ENCODE measurements at regions not wholly inside any gene's neighbourhood (a gene's known extent, or its start where the extent isn't known, plus 50 kb on each side); places are given as distances from the start of the nearest gene placed in this dataset.

DNA sequence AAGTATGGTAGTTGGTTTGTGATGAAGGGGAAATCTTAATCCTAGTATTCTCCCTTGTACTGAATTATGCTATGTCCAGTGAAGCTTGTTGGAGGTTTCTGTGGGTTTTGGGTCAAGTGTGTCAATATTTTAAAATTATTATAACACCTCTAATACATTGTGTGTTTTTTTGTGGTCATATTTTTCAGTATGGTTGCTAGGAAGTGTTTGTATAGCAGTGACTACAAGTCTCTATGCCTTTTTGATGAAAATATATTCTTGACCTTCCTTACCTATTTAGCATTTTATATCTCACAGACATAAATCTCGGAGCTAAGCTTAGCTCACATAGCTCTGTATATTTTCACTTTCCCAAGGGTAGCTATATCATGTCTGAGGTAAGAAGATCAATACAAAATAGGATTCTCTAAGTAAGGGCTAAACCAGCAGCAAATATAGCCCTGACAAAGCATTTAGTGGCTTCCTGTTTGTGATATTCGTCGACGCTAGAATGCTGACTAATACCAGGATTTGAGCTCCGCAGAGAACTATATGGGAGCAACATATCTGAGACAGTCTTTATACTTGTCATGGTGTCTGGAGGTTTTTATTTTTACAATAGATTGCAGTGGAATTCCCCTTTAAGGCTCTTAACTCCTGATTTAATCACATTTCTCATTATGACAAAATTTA, 82.3 kb downstream of the MACIR start:
- H3K4me3 ChIP-seq: no peak overlapping the region
- TF ChIP-seq, protein P1, sequence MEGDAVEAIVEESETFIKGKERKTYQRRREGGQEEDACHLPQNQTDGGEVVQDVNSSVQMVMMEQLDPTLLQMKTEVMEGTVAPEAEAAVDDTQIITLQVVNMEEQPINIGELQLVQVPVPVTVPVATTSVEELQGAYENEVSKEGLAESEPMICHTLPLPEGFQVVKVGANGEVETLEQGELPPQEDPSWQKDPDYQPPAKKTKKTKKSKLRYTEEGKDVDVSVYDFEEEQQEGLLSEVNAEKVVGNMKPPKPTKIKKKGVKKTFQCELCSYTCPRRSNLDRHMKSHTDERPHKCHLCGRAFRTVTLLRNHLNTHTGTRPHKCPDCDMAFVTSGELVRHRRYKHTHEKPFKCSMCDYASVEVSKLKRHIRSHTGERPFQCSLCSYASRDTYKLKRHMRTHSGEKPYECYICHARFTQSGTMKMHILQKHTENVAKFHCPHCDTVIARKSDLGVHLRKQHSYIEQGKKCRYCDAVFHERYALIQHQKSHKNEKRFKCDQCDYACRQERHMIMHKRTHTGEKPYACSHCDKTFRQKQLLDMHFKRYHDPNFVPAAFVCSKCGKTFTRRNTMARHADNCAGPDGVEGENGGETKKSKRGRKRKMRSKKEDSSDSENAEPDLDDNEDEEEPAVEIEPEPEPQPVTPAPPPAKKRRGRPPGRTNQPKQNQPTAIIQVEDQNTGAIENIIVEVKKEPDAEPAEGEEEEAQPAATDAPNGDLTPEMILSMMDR (IDR thresholded peaks at IDR 0.05): no peak
- no peaks in the 10 kb centered on the region for H3K9me3 ChIP-seq
- intact Hi-C loops (cut with DNase I): no loop called here
- no peak overlapping the region for H3K27ac ChIP-seq
- no peaks in the 10 kb centered on the region for H3K36me3 ChIP-seq
- no peak overlapping the region for H3K9ac ChIP-seq (ENCODE audit: low read depth in 2 of 2, low read length in 2 of 2)
- no peaks in the 10 kb centered on the region for H3K4me1 ChIP-seq
- no peaks in the 10 kb centered on the region for H3K27me3 ChIP-seq
- no peak for DNase-seq

DNA sequence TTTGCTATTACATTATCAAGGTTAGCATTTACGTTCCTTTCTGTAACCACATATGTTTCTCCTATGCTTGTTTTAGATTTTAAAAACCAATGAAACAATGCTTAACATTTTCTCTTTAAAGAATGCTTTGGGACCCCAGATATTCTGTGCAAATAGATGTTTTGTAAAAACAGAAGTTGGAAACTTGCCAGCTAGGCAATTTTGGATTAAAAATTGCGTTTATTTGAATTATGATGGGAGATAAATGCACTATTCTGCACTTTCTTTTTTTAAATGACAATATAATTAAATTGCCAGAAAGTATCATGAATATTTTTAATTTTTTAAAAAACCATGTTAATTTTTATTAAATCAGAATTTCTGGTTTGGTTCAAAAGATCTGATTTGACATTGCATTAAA, 81.6 kb downstream of the MACIR start:
- Histone ChIP-seq H3K4me3 (no peak overlapping the region), H3K9ac (ENCODE audit: low read depth in 2 of 2, low read length in 2 of 2) (no peak overlapping the region), H3K9me3 (no peaks in the 10 kb centered on the region), H3K27me3 (no peaks in the 10 kb centered on the region), H3K36me3 (no peaks in the 10 kb centered on the region), H3K4me1 (no peaks in the 10 kb centered on the region), H3K27ac (no peak overlapping the region)
- TF ChIP-seq, protein P1 (IDR thresholded peaks at IDR 0.05): no peak
- no peak for DNase-seq
- intact Hi-C loops (cut with DNase I): no loop called here

DNA sequence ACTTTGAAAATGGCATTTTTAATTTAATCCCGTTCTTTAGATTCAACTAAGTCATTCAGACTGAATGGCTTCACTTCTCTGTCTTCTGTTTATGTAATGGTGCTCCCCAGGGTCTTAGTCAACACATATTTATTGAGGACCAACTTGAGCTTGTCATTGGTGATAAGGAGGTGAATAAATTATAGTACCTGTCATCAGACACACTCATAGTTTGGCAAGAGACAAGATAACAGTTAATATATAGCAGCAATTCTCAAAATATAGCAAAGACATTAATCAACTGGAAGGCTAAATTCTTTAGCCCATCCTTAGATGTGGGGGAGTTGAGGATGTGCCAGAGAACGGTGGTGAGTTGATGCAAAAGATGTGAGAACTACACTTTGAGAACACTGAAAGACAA, 78.4 kb downstream of the MACIR start:
- intact Hi-C loops (cut with DNase I): no loop called here
- Histone ChIP-seq H3K9ac (ENCODE audit: low read depth in 2 of 2, low read length in 2 of 2) (no peak overlapping the region), H3K9me3 (no peaks in the 10 kb centered on the region), H3K27ac (no peak overlapping the region), H3K36me3 (no peaks in the 10 kb centered on the region), H3K27me3 (no peaks in the 10 kb centered on the region), H3K4me3 (no peak overlapping the region), H3K4me1 (no peaks in the 10 kb centered on the region)
- TF ChIP-seq, protein P1 (IDR thresholded peaks at IDR 0.05): no peak
- no peak for DNase-seq

DNA sequence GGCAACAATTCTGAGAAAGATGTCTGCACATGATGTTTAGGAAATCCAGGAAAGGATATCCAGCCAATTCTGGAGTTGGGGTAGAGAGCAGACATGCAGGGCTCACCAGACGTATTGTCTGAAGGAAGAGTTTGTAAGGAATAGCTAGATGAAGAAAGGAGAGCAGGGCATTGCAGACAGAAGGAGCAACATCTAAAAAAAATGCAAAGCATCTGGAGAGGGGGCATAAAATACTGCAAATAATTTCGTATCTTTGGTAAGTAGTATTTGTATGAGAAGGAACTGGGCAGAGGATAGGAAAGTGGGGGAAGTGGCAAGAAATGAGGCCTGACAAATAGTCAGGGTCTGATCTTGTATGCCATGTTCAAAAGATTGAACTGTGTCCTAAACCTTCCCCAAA, 74.8 kb downstream of the MACIR start:
- no peak for DNase-seq
- no peak overlapping the region for H3K4me3 ChIP-seq
- no peak overlapping the region for H3K9ac ChIP-seq (ENCODE audit: low read depth in 2 of 2, low read length in 2 of 2)
- intact Hi-C loops (cut with DNase I): no loop called here
- no peaks in the 10 kb centered on the region for H3K9me3 ChIP-seq
- no peak overlapping the region for H3K27ac ChIP-seq
- no peaks in the 10 kb centered on the region for H3K27me3 ChIP-seq
- TF ChIP-seq, protein P1 (IDR thresholded peaks at IDR 0.05): no peak
- no peaks in the 10 kb centered on the region for H3K36me3 ChIP-seq
- no peaks in the 10 kb centered on the region for H3K4me1 ChIP-seq

DNA sequence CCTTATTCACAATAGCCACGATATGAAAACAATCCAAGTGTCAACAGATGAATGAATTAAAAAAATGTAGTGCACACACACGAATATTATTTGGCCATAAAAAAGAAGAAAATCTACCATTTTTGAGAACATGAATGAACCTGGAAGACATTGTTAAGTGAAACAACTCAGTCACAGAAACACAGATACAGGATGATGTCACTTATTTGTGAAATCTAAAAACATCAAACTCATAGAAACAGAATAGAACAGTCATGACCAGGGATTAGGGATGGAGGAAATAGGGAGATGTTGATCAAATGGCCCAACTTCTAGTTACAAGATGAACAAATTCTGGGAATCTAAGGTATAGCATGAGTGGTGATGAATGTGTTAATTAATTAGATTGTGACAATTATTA, 72.3 kb downstream of the MACIR start:
- Histone ChIP-seq H3K27me3 (no peaks in the 10 kb centered on the region), H3K9me3 (no peaks in the 10 kb centered on the region), H3K4me1 (no peaks in the 10 kb centered on the region), H3K4me3 (no peak overlapping the region), H3K36me3 (no peaks in the 10 kb centered on the region), H3K27ac (no peak overlapping the region), H3K9ac (ENCODE audit: low read depth in 2 of 2, low read length in 2 of 2) (no peak overlapping the region)
- no peak for DNase-seq
- intact Hi-C loops (cut with DNase I): no loop called here
- TF ChIP-seq, protein P1 (IDR thresholded peaks at IDR 0.05): no peak
